Right lobe of liver (tissue), 6 donors: ENCODE measurements at regions not wholly inside any gene's neighbourhood (a gene's known extent, or its start where the extent isn't known, plus 50 kb on each side); places are given as distances from the start of the nearest gene placed in this dataset.

Experiments
- ATAC-seq, 4 donors: fragments of 200-7000 bp; cut with Tn5 transposase; one replicate each; pipeline ENCODE4 v1.9.1; 2020; ENCODE audit warnings: mild to moderate bottlenecking in 4 of 4, moderate library complexity in 4 of 4
- DNase-seq, 3 donors: peaks; one replicate each; pipeline ENCODE4 v3.0.0-alpha.2; 2020
- H3K27ac ChIP-seq, 3 donors: fragments of 200-600 bp; one replicate each; pipeline ENCODE4 v1.8.0; 2022
- H3K27me3 ChIP-seq, 2 donors: fragments of 200-600 bp; one replicate each; pipeline ENCODE4 v1.8.0; 2022
- H3K36me3 ChIP-seq, 4 donors: fragments of 200-600 bp; sonication (generic) in 1 of 4; one replicate each; pipeline versions ENCODE4 v1.5.1 to v1.8.0; 2017 to 2022; ENCODE audit warnings: control low read depth in 1 of 4
- H3K4me1 ChIP-seq, 4 donors: fragments of 200-600 bp; sonication (generic) in 1 of 4; one replicate each; pipeline versions ENCODE4 v1.5.1 to v1.8.0; 2017 to 2022; ENCODE audit warnings: control low read depth in 1 of 4
- H3K4me3 ChIP-seq, 3 donors: fragments of 200-600 bp; one replicate each; pipeline ENCODE4 v1.8.0; 2022
- H3K9me3 ChIP-seq, 4 donors: fragments of 200-600 bp; sonication (generic) in 1 of 4; one replicate each; pipeline versions ENCODE4 v1.5.1 to v1.8.0; 2017 to 2022; ENCODE audit warnings: control low read depth in 1 of 4
- POLR2A ChIP-seq: fragments of 450-650 bp; IDR thresholded peaks from one replicate; pipeline ENCODE4 v1.6.1; 2017; ENCODE audit warnings: antibody characterized with exemption, mild to moderate bottlenecking
- WGBS: methylation state at CpG from one replicate; pipeline ENCODE4 v1.1.6; 2018; ENCODE audit warnings: low coverage, low lambda C conversion rate; ENCODE audit not compliant: insufficient coverage; ENCODE audit errors: missing lambda C conversion rate; 5-methylcytosine and 5-hydroxymethylcytosine counted together
- intact Hi-C, 2 donors: fragments of 100-400 bp; cut with DNase I; formaldehyde crosslinking; loops; one replicate each; pipeline versions ENCODE4 v1.11.2 to v1.14.1; 2022
- TF ChIP-seq, protein P1 (sequence below), 4 donors: fragments of 200-600 bp in 3 of 4; fragments of 450-650 bp in 1 of 4; IDR thresholded peaks; one replicate each; pipeline versions ENCODE4 v1.5.1 to v1.8.0; 2016 to 2022; ENCODE audit warnings: antibody characterized with exemption in 4 of 4, mild to moderate bottlenecking in 2 of 4
- donor health status: DM: no; HTN: yes; CAD: no.
- donor health status: DM: no; HTN: no; CAD: no.
- donor health status: DM: no; HTN: no; CAD: no.
- donor health status: DM: no; HTN: yes; CAD: no.
- donor health status: DM: no; HTN: yes; CAD: no.

DNA sequence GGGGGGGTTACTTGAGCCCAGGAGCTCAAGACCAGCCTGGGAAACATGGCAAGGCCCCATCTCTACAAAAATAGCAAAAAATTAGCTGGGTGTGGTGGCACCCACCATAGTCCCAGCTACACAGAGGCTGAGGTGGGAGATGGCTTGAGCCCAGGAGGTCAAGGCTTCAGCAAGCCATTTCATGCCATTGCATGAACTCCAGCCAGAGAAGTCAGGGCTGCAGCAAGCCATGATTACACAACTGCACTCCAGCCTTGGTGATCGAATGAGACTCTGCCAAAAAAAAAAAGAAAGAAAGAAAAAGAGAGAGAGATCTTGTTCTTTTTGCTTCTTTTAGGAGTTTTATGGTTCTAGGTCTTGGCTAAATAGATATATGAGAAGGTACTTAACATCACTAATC, 200.2 kb upstream of the PHYHIPL start:
- intact Hi-C loops: no loop called here

DNA sequence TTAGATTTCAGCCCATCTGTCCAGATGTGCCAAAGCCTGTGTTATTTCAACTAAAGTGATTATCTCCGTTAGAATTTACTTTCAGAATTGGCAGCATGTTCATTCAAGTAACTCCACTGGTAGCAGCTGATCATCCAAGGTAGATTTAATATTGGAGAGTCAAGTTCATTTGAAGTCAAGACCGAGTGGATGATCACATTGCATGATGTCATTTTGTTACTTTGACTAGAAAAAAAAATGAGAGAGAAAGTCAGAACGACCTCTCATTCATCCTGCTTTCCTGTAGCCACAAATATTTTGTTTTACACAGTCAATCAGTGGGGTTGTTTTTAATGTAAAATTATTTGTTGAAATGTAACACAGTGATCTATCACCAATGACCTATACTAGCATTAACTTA, 196.7 kb upstream of the PHYHIPL start:
- intact Hi-C loops: no loop called here
- 49% methylated on average over 3 of the region's 3 CpGs for WGBS
- Histone ChIP-seq H3K27me3 (no peaks in the 10 kb centered on the region), H3K9me3 (no peaks in the 10 kb centered on the region), H3K36me3 (no peaks in the 10 kb centered on the region), H3K4me3 (no peak overlapping the region), H3K4me1 (peaks cover 0 to 12% (median 0%) of the 10 kb centered on the region in 4 donors), H3K27ac (no peak overlapping the region)
- TF ChIP-seq, protein P1, sequence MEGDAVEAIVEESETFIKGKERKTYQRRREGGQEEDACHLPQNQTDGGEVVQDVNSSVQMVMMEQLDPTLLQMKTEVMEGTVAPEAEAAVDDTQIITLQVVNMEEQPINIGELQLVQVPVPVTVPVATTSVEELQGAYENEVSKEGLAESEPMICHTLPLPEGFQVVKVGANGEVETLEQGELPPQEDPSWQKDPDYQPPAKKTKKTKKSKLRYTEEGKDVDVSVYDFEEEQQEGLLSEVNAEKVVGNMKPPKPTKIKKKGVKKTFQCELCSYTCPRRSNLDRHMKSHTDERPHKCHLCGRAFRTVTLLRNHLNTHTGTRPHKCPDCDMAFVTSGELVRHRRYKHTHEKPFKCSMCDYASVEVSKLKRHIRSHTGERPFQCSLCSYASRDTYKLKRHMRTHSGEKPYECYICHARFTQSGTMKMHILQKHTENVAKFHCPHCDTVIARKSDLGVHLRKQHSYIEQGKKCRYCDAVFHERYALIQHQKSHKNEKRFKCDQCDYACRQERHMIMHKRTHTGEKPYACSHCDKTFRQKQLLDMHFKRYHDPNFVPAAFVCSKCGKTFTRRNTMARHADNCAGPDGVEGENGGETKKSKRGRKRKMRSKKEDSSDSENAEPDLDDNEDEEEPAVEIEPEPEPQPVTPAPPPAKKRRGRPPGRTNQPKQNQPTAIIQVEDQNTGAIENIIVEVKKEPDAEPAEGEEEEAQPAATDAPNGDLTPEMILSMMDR (IDR thresholded peaks at IDR 0.05): no peak
- TF ChIP-seq POLR2A: no peak
- DNase-seq (no peak), ATAC-seq (no peak)

More for the DNA sequence above, 200.2 kb upstream of the PHYHIPL start:
- H3K4me3 ChIP-seq: no peak overlapping the region
- no peaks in the 10 kb centered on the region for H3K27me3 ChIP-seq
- TF ChIP-seq POLR2A: no peak
- TF ChIP-seq, protein P1 (IDR thresholded peaks at IDR 0.05): no peak
- ATAC-seq: peak; percentile 61 to 90 (median 75)
- DNase-seq: peak in 1 of 3 donors; percentile 67
- 10% methylated on average over 1 of the region's 1 CpG for WGBS
- no peaks in the 10 kb centered on the region for H3K36me3 ChIP-seq
- no peak overlapping the region for H3K27ac ChIP-seq
- H3K4me1 ChIP-seq: peaks cover 0 to 12% (median 0%) of the 10 kb centered on the region in 4 donors
- H3K9me3 ChIP-seq: no peaks in the 10 kb centered on the region

DNA sequence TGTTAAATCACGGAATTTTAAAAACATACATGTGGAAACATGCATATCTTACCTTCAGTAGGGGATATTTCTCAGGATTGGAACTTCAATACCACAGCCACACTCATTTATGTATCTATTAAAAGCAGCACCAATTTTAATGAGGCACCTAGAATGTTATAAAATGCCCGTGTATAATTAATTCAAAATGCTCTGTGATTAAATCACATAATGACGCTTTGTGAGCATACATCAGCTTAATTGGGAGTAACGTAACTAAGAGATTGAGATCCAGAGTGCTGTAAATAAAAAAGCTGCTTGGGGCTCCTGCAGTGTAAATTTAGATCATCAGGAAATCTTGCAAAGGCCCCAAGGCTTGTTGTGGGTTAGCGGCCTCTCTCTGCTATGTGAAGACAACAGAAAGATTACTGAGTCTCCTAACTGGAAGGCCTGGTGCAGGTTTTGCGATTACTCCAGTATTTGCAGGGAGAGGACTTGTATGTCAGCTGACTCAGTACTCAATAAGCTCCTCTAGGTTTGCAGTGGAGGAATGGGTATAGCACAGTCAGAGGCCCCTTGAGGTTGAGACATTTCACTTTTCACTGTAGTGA, 195.5 kb upstream of the PHYHIPL start:
- Histone ChIP-seq H3K27ac (no peak overlapping the region), H3K4me3 (no peak overlapping the region), H3K4me1 (peaks cover 0 to 9% (median 0%) of the 10 kb centered on the region in 4 donors), H3K36me3 (no peaks in the 10 kb centered on the region), H3K27me3 (no peaks in the 10 kb centered on the region), H3K9me3 (no peaks in the 10 kb centered on the region)
- intact Hi-C loops: no loop called here
- DNase-seq (no peak), ATAC-seq (no peak)
- TF ChIP-seq, protein P1 (IDR thresholded peaks at IDR 0.05): no peak
- TF ChIP-seq POLR2A: no peak
- WGBS: 73% methylated on average over 5 of the region's 6 CpGs

DNA sequence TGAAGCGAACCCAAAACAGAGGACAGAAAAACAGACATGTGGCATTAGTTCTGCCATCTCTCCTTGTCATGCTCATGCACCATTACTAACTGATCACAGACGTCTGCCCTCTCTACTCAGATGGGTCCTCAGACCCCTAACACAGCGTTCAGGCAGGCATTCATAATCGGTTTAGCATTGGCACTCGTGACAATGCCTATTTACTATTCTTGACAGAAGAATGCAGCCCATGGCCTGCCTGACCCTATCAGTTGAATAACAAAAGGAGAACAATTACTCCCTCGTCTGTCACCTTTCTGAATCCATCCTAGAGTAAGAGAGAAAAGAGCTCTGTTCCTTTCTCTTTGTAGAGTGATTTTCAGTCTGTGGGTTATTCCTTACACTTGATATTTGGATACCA, 194.6 kb upstream of the PHYHIPL start:
- intact Hi-C loops: no loop called here
- peaks cover 0 to 1% (median 0%) of the 10 kb centered on the region in 4 donors for H3K4me1 ChIP-seq
- no peaks in the 10 kb centered on the region for H3K9me3 ChIP-seq
- 65% methylated on average over 6 of the region's 6 CpGs for WGBS
- H3K27me3 ChIP-seq: no peaks in the 10 kb centered on the region
- H3K27ac ChIP-seq: no peak overlapping the region
- no peak for DNase-seq
- ATAC-seq: no peak
- no peak for TF ChIP-seq POLR2A
- TF ChIP-seq, protein P1 (IDR thresholded peaks at IDR 0.05): no peak
- H3K4me3 ChIP-seq: no peak overlapping the region
- no peaks in the 10 kb centered on the region for H3K36me3 ChIP-seq
